NCI-H146 (cell line): ENCODE measurements at regions not wholly inside any gene's neighbourhood (a gene's known extent, or its start where the extent isn't known, plus 50 kb on each side); places are given as distances from the start of the nearest gene placed in this dataset.

Experiments used
- DNase-seq: peaks from one replicate; lab custom pipeline; 2025; lab: John Stamatoyannopoulos, UW

GRCh38 chr12:126512916-126513913 lies 1448.0 kb downstream of the AACS start:
- DNase-seq = no peak

GRCh38 chr12:126518596-126519200 lies 1453.5 kb downstream of the AACS start:
- DNase-seq = no peak

DNA sequence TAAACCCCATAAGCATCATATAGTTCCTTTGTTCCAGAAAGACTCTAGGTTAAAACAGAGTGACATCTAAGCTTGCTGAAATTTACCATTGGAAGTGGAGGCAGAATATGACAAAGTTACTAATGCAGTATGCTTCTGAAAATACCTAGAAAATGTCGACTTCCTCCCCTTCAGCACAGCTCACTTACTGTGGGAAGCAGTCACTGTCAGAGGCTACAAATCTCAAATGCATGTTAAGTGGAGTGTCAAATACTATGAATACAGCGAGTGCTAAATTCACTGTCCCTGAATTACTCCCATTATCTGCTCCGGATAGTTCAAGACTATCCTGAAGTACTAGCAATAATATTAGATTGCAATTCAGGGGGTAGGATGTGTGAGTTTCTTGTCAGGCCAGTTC lies 1454.6 kb downstream of the AACS start:
- no peak for DNase-seq

DNA sequence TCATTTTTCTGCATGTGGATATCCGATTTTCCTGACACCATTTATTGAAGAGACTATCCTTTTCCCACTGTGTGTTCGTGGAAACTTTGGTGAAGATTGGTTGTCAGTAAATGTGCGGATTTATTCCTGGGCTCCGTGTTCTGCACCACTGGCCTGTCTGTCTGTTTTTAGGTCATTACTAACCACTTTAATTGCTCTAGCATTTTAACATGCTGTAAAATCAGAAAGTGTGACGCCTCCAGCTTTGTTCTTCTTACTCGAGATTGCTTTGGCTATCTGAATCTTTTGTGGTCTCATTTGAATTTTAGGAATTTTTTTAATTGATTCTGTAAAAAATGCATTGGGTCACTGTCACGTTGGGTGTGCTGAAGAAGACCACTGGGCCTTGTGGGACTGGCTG lies 1458.7 kb downstream of the AACS start:
- no peak for DNase-seq

GRCh38 chr12:126534495-126534894 lies 1469.3 kb downstream of the AACS start:
- DNase-seq = no peak

DNA sequence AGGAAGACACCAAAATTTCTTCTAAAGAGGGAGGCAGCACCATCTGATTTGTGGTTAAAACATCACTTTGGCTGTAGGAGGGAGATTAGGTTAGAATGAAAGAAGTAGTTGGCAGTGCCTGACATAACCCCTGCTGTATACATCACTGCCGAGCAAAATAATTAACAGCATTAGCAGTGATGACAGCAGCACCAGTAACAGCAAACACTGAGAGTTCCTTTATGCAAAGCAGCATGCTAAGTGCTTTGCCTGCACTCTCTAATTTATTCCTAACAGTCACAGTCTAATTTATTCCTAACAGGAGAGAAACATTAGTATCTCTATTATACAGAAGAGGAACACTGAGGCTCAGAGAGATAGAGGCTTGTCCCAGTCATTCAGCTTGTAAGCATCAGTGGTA lies 1469.7 kb downstream of the AACS start:
- no peak for DNase-seq

DNA sequence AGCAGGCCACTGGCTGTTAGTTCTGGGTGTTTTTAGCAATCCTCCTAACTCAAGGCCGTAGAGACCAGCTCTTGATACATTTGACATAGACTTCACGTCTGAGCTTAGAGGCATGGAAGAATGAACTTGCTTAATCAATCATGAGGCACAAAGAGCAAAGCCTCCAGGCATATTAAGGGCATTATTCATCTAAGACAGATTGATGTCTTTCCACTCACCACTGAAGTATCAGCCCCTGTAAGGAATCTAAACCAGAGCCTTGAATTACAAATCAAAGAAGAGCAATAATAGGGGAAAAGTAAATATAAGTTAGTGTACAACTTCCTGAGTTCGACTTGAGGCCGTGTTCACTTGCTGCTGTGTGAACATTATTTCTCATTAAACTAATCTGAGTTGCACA lies 1470.7 kb downstream of the AACS start:
- DNase-seq = no peak

DNA sequence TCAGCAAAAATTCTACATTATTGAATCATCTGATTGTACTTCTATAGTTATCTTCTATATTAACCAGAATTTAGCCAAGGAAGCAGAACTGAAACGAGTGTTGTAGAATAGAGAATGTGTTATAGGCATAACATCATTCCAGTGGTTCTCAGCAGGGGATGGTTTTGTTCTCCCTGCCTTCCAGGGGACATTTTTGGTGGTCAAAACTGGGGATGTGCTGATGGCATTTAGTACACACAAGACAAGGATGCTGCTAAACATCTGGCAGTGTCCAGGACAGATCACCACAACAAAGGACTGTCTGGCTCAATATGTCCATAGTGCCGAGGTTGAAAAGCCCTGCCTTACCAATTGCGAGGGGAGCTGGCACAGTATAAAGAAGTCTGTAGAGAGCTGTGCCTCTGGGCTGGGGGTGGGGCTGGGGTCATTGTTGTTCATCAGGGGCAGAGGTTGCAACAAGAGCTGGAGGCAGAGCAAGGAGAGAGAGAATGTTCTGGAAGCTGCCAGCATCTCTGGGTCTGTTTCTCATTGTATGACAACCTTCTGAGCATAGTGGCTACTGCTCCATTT lies 1472.8 kb downstream of the AACS start:
- DNase-seq = no peak

- DNase-seq = no peak
Measured at GRCh38 chr12:126538888-126539287, 1473.7 kb downstream of the AACS start.

GRCh38 chr12:126545411-126545810 lies 1480.2 kb downstream of the AACS start:
- DNase-seq = no peak

- no peak for DNase-seq
Measured at GRCh38 chr12:126547905-126548304, 1482.7 kb downstream of the AACS start.

DNA sequence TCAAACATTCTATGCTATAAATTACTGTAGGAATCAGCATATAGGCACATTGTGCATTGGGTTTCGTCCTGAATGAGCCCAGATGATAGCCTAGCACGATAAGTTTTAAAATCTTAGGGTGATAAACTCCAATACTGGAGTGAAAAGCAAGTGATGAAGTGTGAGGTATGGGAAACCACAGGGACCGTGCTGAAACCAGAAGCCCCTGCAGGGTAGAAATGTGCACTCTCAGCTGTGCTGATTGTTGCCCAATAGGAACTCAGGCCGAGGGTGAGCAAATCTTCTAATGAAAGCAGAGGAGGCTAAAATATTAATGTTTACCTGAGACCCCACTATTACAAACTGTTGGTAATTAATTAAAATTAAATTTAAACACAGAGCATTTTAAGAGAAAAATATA lies 1486.6 kb downstream of the AACS start:
- no peak for DNase-seq

DNA sequence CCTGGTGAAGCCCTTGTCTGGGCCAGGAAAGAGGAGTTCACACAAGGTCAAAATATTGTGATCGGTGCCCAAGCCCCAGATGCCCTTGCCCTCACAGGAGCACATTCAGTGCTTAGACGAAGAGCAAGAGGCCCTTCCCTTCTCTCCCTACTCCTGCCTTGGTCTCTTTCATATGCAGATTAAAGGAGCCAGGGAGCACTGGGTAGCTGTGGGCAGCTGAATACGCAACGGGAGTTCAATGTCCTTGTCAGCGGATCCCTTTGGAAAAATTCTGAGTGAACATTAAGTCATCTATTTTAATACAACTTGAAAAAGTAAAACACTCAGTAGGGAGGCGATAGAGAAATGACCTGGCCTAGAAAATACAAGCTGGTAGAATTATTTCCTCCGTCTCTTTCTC lies 1489.4 kb downstream of the AACS start:
- DNase-seq = no peak

GRCh38 chr12:126557659-126558058 lies 1492.4 kb downstream of the AACS start:
- DNase-seq = no peak

DNA sequence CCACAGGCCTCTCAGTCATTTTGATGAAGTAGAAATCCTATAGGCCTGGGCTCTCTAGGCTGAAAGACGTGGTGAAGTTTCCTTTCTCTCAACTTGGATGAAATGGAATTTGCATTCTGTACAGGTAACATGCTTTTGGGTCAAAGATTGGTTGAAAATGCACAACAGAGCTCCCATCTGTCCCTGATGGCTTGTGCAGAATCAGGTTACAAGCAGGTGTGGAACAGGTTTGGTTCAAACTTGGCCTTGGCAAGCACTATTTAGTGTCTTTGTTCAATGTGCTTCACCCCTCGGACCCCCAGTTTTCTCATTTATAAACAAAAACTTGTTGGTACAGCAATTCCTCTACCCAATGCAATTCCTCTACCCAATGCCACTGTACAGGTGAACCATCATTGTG lies 1493.0 kb downstream of the AACS start:
- no peak for DNase-seq

- DNase-seq = no peak
Measured at GRCh38 chr12:126558810-126559209, 1493.6 kb downstream of the AACS start.

GRCh38 chr12:126567016-126567415 lies 1501.8 kb downstream of the AACS start:
- no peak for DNase-seq

DNA sequence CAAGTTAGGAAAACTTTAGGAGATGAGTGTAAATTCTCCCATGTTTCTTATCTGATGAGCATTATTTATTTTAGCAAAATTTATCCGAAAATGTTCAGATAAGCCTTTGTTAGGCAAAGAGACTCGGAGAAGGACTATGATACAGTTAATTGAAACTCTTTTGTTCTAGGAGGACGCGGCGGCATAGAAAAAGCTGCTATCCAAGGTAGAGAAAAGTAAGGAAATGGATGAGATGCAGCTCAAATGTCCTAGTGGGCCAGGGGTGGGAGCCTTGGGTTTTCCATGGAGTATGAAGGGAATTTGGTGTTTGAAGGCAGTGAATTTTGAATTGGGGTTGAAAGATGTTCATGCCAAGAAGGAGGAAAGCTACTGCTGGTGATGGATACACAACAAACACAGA lies 1504.5 kb downstream of the AACS start:
- DNase-seq = no peak

- no peak for DNase-seq
Measured at GRCh38 chr12:126570566-126570965, 1505.3 kb downstream of the AACS start.

DNA sequence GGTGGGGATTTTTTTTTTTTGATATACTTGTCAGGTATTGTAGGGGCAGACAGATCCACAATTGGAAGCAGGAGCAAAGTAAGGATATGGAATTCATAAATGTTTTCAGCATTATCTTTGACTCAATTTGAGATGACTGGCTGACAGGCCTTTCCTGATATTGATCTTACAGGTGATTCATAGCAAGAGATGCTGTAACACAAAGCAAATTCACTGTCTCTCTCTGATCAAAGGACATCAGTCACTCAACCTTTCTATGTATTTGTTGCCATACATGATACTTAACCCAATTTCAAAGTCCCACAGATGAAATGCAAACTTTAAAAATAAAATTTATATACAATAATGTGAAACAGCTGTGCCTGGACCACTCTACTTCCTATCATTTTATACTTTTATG lies 1506.9 kb downstream of the AACS start:
- DNase-seq = no peak

DNA sequence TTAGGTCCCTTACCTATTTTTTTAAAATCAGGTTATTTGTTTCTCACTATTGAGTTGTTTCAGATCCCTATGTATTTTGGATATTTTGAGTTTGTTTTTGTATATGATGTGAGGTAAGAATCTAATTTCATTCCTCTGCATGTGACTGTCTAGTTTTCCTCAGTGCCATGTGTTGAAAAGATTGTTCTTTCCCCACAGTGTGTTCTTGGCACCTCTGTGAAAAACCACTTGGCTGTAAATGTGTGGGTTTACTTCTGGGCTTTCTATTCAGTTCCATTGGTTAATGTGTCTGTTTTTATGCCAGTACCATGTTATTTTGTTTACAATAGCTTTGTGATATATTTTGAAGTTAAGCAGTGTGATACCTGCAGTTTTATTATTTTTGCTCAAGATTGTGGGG lies 1516.4 kb downstream of the AACS start:
- DNase-seq = no peak

GRCh38 chr12:126582231-126582630 lies 1517.0 kb downstream of the AACS start:
- DNase-seq = no peak

- DNase-seq = no peak
Measured at GRCh38 chr12:126588586-126589249, 1523.5 kb downstream of the AACS start.
